Urinary bladder (tissue), 3 donors: ENCODE measurements at regions not wholly inside any gene's neighbourhood (a gene's known extent, or its start where the extent isn't known, plus 50 kb on each side); places are given as distances from the start of the nearest gene placed in this dataset.

Experiments used
- DNase-seq: peaks from one replicate; pipeline ENCODE4 v3.0.0-alpha.2; 2015; ENCODE audit errors: extremely low spot score
- H3K27ac ChIP-seq: one replicate; pipeline ENCODE4 v1.5.1; 2013; ENCODE audit warnings: low read depth, mild to moderate bottlenecking, moderate library complexity
- H3K36me3 ChIP-seq: one replicate; pipeline ENCODE4 v1.6.1; 2013; ENCODE audit warnings: mild to moderate bottlenecking, moderate library complexity; ENCODE audit not compliant: insufficient read depth
- H3K4me1 ChIP-seq: one replicate; pipeline ENCODE4 v1.6.1; 2013; ENCODE audit warnings: mild to moderate bottlenecking, moderate library complexity; ENCODE audit not compliant: insufficient read depth
- H3K4me3 ChIP-seq: one replicate; pipeline ENCODE4 v1.5.1; 2013; ENCODE audit warnings: low read depth, low read length
- WGBS: extraction: QIAGEN DNeasy Blood & Tissue Kit; methylation state at CpG from one replicate; pipeline ENCODE4 v1.1.7; 2013; 5-methylcytosine and 5-hydroxymethylcytosine counted together
- donor health status: healthy with polysubstance abuse.
- donor health status: healthy.

- Histone ChIP-seq H3K4me3 (no peak overlapping the region), H3K27ac (no peak overlapping the region), H3K4me1 (no peaks in the 10 kb centered on the region), H3K36me3 (no peaks in the 10 kb centered on the region)
- 75% methylated on average over 4 of the region's 4 CpGs for WGBS
- no peak for DNase-seq
These were observed 321.2 kb upstream of the LYPLAL1 start for GRCh38 chr1:218852527-218852926.

- Histone ChIP-seq H3K27ac (no peak overlapping the region), H3K36me3 (no peaks in the 10 kb centered on the region), H3K4me1 (no peaks in the 10 kb centered on the region), H3K4me3 (no peak overlapping the region)
- no peak for DNase-seq
- WGBS = 95% methylated on average over 3 of the region's 3 CpGs
These were observed 309.7 kb upstream of the LYPLAL1 start for GRCh38 chr1:218863987-218864386.

GRCh38 chr1:218865591-218865990, 308.1 kb upstream of the LYPLAL1 start:
- no peak for DNase-seq
- H3K36me3 ChIP-seq = no peaks in the 10 kb centered on the region
- no peak overlapping the region for H3K4me3 ChIP-seq
- H3K27ac ChIP-seq = no peak overlapping the region
- H3K4me1 ChIP-seq = no peaks in the 10 kb centered on the region
- WGBS = 43% methylated on average over 1 of the region's 1 CpG

GRCh38 chr1:218866507-218866906, 307.2 kb upstream of the LYPLAL1 start:
- Histone ChIP-seq H3K4me3 (no peak overlapping the region), H3K4me1 (no peaks in the 10 kb centered on the region), H3K36me3 (no peaks in the 10 kb centered on the region), H3K27ac (no peak overlapping the region)
- DNase-seq = no peak
- WGBS = 69% methylated on average over 1 of the region's 1 CpG

- Histone ChIP-seq H3K27ac (no peak overlapping the region), H3K36me3 (no peaks in the 10 kb centered on the region), H3K4me1 (no peaks in the 10 kb centered on the region), H3K4me3 (no peak overlapping the region)
- no peak for DNase-seq
- 53% methylated on average over 3 of the region's 3 CpGs for WGBS
These were observed 306.6 kb upstream of the LYPLAL1 start for GRCh38 chr1:218867066-218867465.

- Histone ChIP-seq H3K36me3 (no peaks in the 10 kb centered on the region), H3K4me1 (no peaks in the 10 kb centered on the region), H3K27ac (no peak overlapping the region), H3K4me3 (no peak overlapping the region)
- no peak for DNase-seq
- WGBS = 80% methylated on average over 3 of the region's 3 CpGs
These were observed 305.6 kb upstream of the LYPLAL1 start for GRCh38 chr1:218867941-218868626.

- H3K27ac ChIP-seq = no peak overlapping the region
- H3K4me1 ChIP-seq = no peaks in the 10 kb centered on the region
- H3K36me3 ChIP-seq = no peaks in the 10 kb centered on the region
- DNase-seq = no peak
- no peak overlapping the region for H3K4me3 ChIP-seq
These were observed 304.4 kb upstream of the LYPLAL1 start for GRCh38 chr1:218869276-218869675.

GRCh38 chr1:218872026-218872425, 301.7 kb upstream of the LYPLAL1 start:
- Histone ChIP-seq H3K4me3 (no peak overlapping the region), H3K36me3 (no peaks in the 10 kb centered on the region), H3K27ac (no peak overlapping the region), H3K4me1 (no peaks in the 10 kb centered on the region)
- DNase-seq = no peak
- WGBS = 51% methylated on average over 4 of the region's 4 CpGs

- WGBS = 89% methylated on average over 1 of the region's 1 CpG
- DNase-seq = no peak
These were observed 300.8 kb upstream of the LYPLAL1 start for GRCh38 chr1:218872928-218873327.

GRCh38 chr1:218874313-218874712, 299.4 kb upstream of the LYPLAL1 start:
- Histone ChIP-seq H3K4me3 (no peak overlapping the region), H3K4me1 (no peaks in the 10 kb centered on the region), H3K36me3 (no peaks in the 10 kb centered on the region), H3K27ac (no peak overlapping the region)
- no peak for DNase-seq
- 89% methylated on average over 4 of the region's 4 CpGs for WGBS

More at GRCh38 chr1:218872928-218873327, 300.8 kb upstream of the LYPLAL1 start:
- Histone ChIP-seq H3K4me1 (no peaks in the 10 kb centered on the region), H3K4me3 (no peak overlapping the region), H3K27ac (no peak overlapping the region), H3K36me3 (no peaks in the 10 kb centered on the region)

GRCh38 chr1:218874801-218875400, 298.8 kb upstream of the LYPLAL1 start:
- no peak overlapping the region for H3K27ac ChIP-seq
- no peaks in the 10 kb centered on the region for H3K4me1 ChIP-seq
- DNase-seq = no peak
- 93% methylated on average over 11 of the region's 11 CpGs for WGBS
- H3K36me3 ChIP-seq = no peaks in the 10 kb centered on the region
- no peak overlapping the region for H3K4me3 ChIP-seq

GRCh38 chr1:218878369-218878768, 295.3 kb upstream of the LYPLAL1 start:
- H3K4me3 ChIP-seq = no peak overlapping the region
- WGBS = 87% methylated on average over 1 of the region's 1 CpG
- H3K4me1 ChIP-seq = no peaks in the 10 kb centered on the region
- no peaks in the 10 kb centered on the region for H3K36me3 ChIP-seq
- H3K27ac ChIP-seq = no peak overlapping the region
- DNase-seq = no peak

- no peak for DNase-seq
- Histone ChIP-seq H3K36me3 (no peaks in the 10 kb centered on the region), H3K4me1 (no peaks in the 10 kb centered on the region), H3K4me3 (no peak overlapping the region), H3K27ac (no peak overlapping the region)
- 64% methylated on average over 5 of the region's 5 CpGs for WGBS
These were observed 293.1 kb upstream of the LYPLAL1 start for GRCh38 chr1:218880484-218881060.

- no peak overlapping the region for H3K4me3 ChIP-seq
- no peaks in the 10 kb centered on the region for H3K36me3 ChIP-seq
- 95% methylated on average over 6 of the region's 6 CpGs for WGBS
- no peak for DNase-seq
- no peak overlapping the region for H3K27ac ChIP-seq
- no peaks in the 10 kb centered on the region for H3K4me1 ChIP-seq
These were observed 291.2 kb upstream of the LYPLAL1 start for GRCh38 chr1:218882454-218882853.
